Activated naive CD8-positive, alpha-beta T cell treated with anti-CD3 and anti-CD28 coated beads, Interleukin-2, amount 10 ng/mL, durations not matched to agents 7 days and 5 days (primary cell): ENCODE measurements at regions not wholly inside any gene's neighbourhood (a gene's known extent, or its start where the extent isn't known, plus 50 kb on each side); places are given as distances from the start of the nearest gene placed in this dataset.

Experiments used
- ATAC-seq: fragments of 150-1000 bp; cut with Tn5 transposase; one replicate; pipeline ENCODE4 v1.10.0; 2021; ENCODE audit warnings: low read depth, moderate library complexity
- POLR2A ChIA-PET: fragments of 350-600 bp; sonication (Branson Sonifier 250); formaldehyde crosslinking; loops from one replicate; lab custom pipeline; 2021; ENCODE audit warnings: antibody characterized with exemption; lab: Charles Lee
- DNase-seq: peaks from one replicate; pipeline ENCODE4 v3.0.0; 2021
- H3K27ac Mint-ChIP-seq: one replicate; pipeline ENCODE4 v1.8.0; 2022; ENCODE audit warnings: mild to moderate bottlenecking, mixed read lengths
- H3K27me3 Mint-ChIP-seq: one replicate; pipeline ENCODE4 v1.8.0; 2022; ENCODE audit warnings: mild to moderate bottlenecking, moderate library complexity, mixed read lengths
- H3K36me3 Mint-ChIP-seq: one replicate; pipeline ENCODE4 v1.8.0; 2021; ENCODE audit warnings: mild to moderate bottlenecking, mixed read lengths
- H3K4me1 Mint-ChIP-seq: one replicate; pipeline ENCODE4 v1.8.0; 2021; ENCODE audit warnings: mixed read lengths
- H3K4me3 Mint-ChIP-seq: one replicate; pipeline ENCODE4 v1.8.0; 2022; ENCODE audit warnings: mild to moderate bottlenecking, moderate library complexity, mixed read lengths
- H3K9me3 Mint-ChIP-seq: one replicate; pipeline ENCODE4 v1.8.0; 2021; ENCODE audit warnings: mixed read lengths

GRCh38 chr1:189929501-189930099 is 548.1 kb downstream of the BRINP3 start:
- Mint-ChIP-seq H3K27me3 (no peaks in the 10 kb centered on the region), H3K36me3 (no peaks in the 10 kb centered on the region), H3K4me3 (no peak overlapping the region), H3K4me1 (no peaks in the 10 kb centered on the region), H3K9me3 (peaks cover 16% of the 10 kb centered on the region), H3K27ac (no peak overlapping the region)
- no peak for ATAC-seq
- DNase-seq: no peak
- POLR2A ChIA-PET: no interaction called here

DNA sequence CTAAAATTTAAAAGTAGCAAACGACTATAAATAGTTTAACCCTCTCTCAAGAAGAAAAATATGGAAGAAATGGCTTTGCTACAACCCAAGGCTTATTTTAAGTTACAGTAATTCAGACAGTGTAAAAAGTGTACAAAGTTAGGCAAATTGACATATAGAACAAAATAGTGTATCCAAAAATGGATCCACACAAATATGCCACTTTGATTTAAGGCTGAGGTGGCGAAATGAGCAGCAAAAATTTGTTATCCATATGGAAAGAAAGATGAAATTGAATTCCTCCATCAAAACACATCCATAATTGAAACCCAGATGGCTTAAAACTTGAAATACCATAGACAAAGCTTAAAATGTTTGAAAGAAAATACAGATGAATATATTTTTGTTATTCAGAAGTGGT is 540.8 kb downstream of the BRINP3 start:
- Mint-ChIP-seq H3K4me3 (no peak overlapping the region), H3K9me3 (peaks cover 10% of the 10 kb centered on the region), H3K36me3 (no peaks in the 10 kb centered on the region), H3K27ac (no peak overlapping the region), H3K4me1 (no peaks in the 10 kb centered on the region), H3K27me3 (no peaks in the 10 kb centered on the region)
- POLR2A ChIA-PET: no interaction called here
- DNase-seq (no peak), ATAC-seq (no peak)

DNA sequence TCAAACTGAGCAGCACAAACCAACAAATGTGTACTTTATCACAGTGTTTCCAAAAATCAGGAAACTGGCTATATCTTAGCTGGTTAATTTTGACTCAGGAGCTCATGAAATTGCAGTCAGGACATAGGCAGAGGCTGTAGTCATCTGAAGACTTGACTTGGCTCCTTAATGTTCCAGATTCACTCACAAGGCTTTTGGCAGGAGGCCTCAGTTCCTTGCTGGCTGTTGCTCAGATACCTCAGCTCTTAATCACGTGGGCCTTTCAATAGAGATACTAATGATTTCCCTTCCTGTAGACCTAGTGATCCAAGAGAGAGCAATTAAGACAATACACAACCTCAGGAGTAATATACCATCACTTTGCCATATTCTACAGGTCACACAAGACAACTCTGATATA is 537.7 kb downstream of the BRINP3 start:
- no peaks in the 10 kb centered on the region for H3K36me3 Mint-ChIP-seq
- no peaks in the 10 kb centered on the region for H3K4me1 Mint-ChIP-seq
- DNase-seq: no peak
- no peak for ATAC-seq
- H3K27ac Mint-ChIP-seq: no peak overlapping the region
- POLR2A ChIA-PET: no interaction called here
- peaks cover 3% of the 10 kb centered on the region for H3K9me3 Mint-ChIP-seq
- H3K4me3 Mint-ChIP-seq: no peak overlapping the region
- no peaks in the 10 kb centered on the region for H3K27me3 Mint-ChIP-seq

- ATAC-seq: no peak
- no peaks in the 10 kb centered on the region for H3K4me1 Mint-ChIP-seq
- no peaks in the 10 kb centered on the region for H3K27me3 Mint-ChIP-seq
- DNase-seq: no peak
- H3K36me3 Mint-ChIP-seq: no peaks in the 10 kb centered on the region
- peaks cover 3% of the 10 kb centered on the region for H3K9me3 Mint-ChIP-seq
- H3K27ac Mint-ChIP-seq: no peak overlapping the region
- POLR2A ChIA-PET: no interaction called here
- no peak overlapping the region for H3K4me3 Mint-ChIP-seq
These were observed 535.7 kb downstream of the BRINP3 start for GRCh38 chr1:189941922-189942321.

GRCh38 chr1:189958756-189959155 is 518.9 kb downstream of the BRINP3 start:
- no peaks in the 10 kb centered on the region for H3K4me1 Mint-ChIP-seq
- no peak for DNase-seq
- no peak overlapping the region for H3K27ac Mint-ChIP-seq
- no peaks in the 10 kb centered on the region for H3K36me3 Mint-ChIP-seq
- no peaks in the 10 kb centered on the region for H3K27me3 Mint-ChIP-seq
- H3K9me3 Mint-ChIP-seq: peaks cover 1% of the 10 kb centered on the region
- no peak overlapping the region for H3K4me3 Mint-ChIP-seq
- no peak for ATAC-seq
- POLR2A ChIA-PET: no interaction called here

GRCh38 chr1:189960769-189961168 is 516.9 kb downstream of the BRINP3 start:
- Mint-ChIP-seq H3K27ac (no peak overlapping the region), H3K4me1 (no peaks in the 10 kb centered on the region), H3K9me3 (peaks cover 1% of the 10 kb centered on the region), H3K36me3 (no peaks in the 10 kb centered on the region), H3K27me3 (no peaks in the 10 kb centered on the region), H3K4me3 (no peak overlapping the region)
- DNase-seq (no peak), ATAC-seq (no peak)
- POLR2A ChIA-PET: no interaction called here

GRCh38 chr1:189962181-189962580 is 515.5 kb downstream of the BRINP3 start:
- DNase-seq (no peak), ATAC-seq (no peak)
- Mint-ChIP-seq H3K27me3 (no peaks in the 10 kb centered on the region), H3K9me3 (peaks cover under 1% of the 10 kb centered on the region), H3K4me3 (no peak overlapping the region), H3K4me1 (no peaks in the 10 kb centered on the region), H3K27ac (no peak overlapping the region), H3K36me3 (no peaks in the 10 kb centered on the region)
- POLR2A ChIA-PET: no interaction called here

- Mint-ChIP-seq H3K27me3 (no peaks in the 10 kb centered on the region), H3K4me3 (no peak overlapping the region), H3K9me3 (peaks cover 4% of the 10 kb centered on the region), H3K27ac (no peak overlapping the region), H3K4me1 (no peaks in the 10 kb centered on the region), H3K36me3 (no peaks in the 10 kb centered on the region)
- POLR2A ChIA-PET: no interaction called here
- ATAC-seq (no peak), DNase-seq (no peak)
These were observed 507.1 kb downstream of the BRINP3 start for GRCh38 chr1:189970331-189971230.

GRCh38 chr1:189971656-189972055 is 506.0 kb downstream of the BRINP3 start:
- no peak overlapping the region for H3K4me3 Mint-ChIP-seq
- H3K27me3 Mint-ChIP-seq: no peaks in the 10 kb centered on the region
- no peak for DNase-seq
- H3K36me3 Mint-ChIP-seq: no peaks in the 10 kb centered on the region
- no peak for ATAC-seq
- no peak overlapping the region for H3K27ac Mint-ChIP-seq
- H3K9me3 Mint-ChIP-seq: peaks cover 6% of the 10 kb centered on the region
- H3K4me1 Mint-ChIP-seq: no peaks in the 10 kb centered on the region
- POLR2A ChIA-PET: no interaction called here

DNA sequence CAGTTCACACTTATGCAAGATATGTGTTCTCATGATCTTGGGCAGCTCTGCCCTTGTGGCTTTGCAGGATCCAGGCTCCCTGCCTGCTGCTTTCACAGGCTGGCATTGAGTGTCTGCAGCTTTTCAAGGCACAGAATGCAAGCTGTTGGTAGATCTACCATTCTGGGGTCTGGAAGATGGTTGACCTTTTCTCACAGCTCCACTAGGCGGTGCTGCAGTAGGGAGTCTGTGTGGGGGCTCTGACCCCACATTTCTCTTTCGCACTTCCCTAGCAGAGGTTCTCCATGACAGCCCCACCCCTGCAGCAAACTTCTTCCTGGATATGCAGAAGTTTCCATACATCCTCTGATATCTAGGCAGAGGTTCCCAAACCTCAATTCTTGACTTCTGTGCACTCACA is 500.5 kb downstream of the BRINP3 start:
- peaks cover 13% of the 10 kb centered on the region for H3K9me3 Mint-ChIP-seq
- DNase-seq: no peak
- ATAC-seq: no peak
- H3K4me3 Mint-ChIP-seq: no peak overlapping the region
- no peaks in the 10 kb centered on the region for H3K4me1 Mint-ChIP-seq
- H3K27ac Mint-ChIP-seq: no peak overlapping the region
- no peaks in the 10 kb centered on the region for H3K27me3 Mint-ChIP-seq
- POLR2A ChIA-PET: no interaction called here
- no peaks in the 10 kb centered on the region for H3K36me3 Mint-ChIP-seq

GRCh38 chr1:189983166-189983890 is 494.3 kb downstream of the BRINP3 start:
- ATAC-seq: no peak
- Mint-ChIP-seq H3K4me3 (no peak overlapping the region), H3K9me3 (peaks cover 18% of the 10 kb centered on the region), H3K4me1 (no peaks in the 10 kb centered on the region), H3K27me3 (no peaks in the 10 kb centered on the region), H3K27ac (no peak overlapping the region), H3K36me3 (no peaks in the 10 kb centered on the region)
- no peak for DNase-seq
- POLR2A ChIA-PET: no interaction called here

GRCh38 chr1:189986516-189986915 is 491.1 kb downstream of the BRINP3 start:
- no peak overlapping the region for H3K4me3 Mint-ChIP-seq
- H3K27ac Mint-ChIP-seq: no peak overlapping the region
- no peaks in the 10 kb centered on the region for H3K4me1 Mint-ChIP-seq
- ATAC-seq (no peak), DNase-seq (no peak)
- peaks cover 18% of the 10 kb centered on the region for H3K9me3 Mint-ChIP-seq
- POLR2A ChIA-PET: no interaction called here
- no peaks in the 10 kb centered on the region for H3K36me3 Mint-ChIP-seq
- no peaks in the 10 kb centered on the region for H3K27me3 Mint-ChIP-seq

GRCh38 chr1:189987509-189987908 is 490.2 kb downstream of the BRINP3 start:
- DNase-seq (no peak), ATAC-seq (no peak)
- H3K9me3 Mint-ChIP-seq: peaks cover 19% of the 10 kb centered on the region
- POLR2A ChIA-PET: no interaction called here
- H3K27me3 Mint-ChIP-seq: no peaks in the 10 kb centered on the region
- no peak overlapping the region for H3K27ac Mint-ChIP-seq
- no peaks in the 10 kb centered on the region for H3K4me1 Mint-ChIP-seq
- H3K4me3 Mint-ChIP-seq: no peak overlapping the region
- H3K36me3 Mint-ChIP-seq: no peaks in the 10 kb centered on the region

GRCh38 chr1:189992856-189993255 is 484.8 kb downstream of the BRINP3 start:
- no peak overlapping the region for H3K4me3 Mint-ChIP-seq
- H3K27me3 Mint-ChIP-seq: no peaks in the 10 kb centered on the region
- no peaks in the 10 kb centered on the region for H3K4me1 Mint-ChIP-seq
- POLR2A ChIA-PET: no interaction called here
- no peak overlapping the region for H3K27ac Mint-ChIP-seq
- no peaks in the 10 kb centered on the region for H3K36me3 Mint-ChIP-seq
- peaks cover 13% of the 10 kb centered on the region for H3K9me3 Mint-ChIP-seq
- no peak for DNase-seq
- no peak for ATAC-seq
